HG02678 (cell line): ENCODE measurements at regions not wholly inside any gene's neighbourhood (a gene's known extent, or its start where the extent isn't known, plus 50 kb on each side); places are given as distances from the start of the nearest gene placed in this dataset.

ENCODE experiments used
- ATAC-seq: cut with Tn5 transposase; IDR thresholded peaks from one replicate; pipeline ENCODE4 v1.9.1; 2021; ENCODE audit warnings: mild to moderate bottlenecking, moderate library complexity; ENCODE audit not compliant: unreplicated experiment

DNA sequence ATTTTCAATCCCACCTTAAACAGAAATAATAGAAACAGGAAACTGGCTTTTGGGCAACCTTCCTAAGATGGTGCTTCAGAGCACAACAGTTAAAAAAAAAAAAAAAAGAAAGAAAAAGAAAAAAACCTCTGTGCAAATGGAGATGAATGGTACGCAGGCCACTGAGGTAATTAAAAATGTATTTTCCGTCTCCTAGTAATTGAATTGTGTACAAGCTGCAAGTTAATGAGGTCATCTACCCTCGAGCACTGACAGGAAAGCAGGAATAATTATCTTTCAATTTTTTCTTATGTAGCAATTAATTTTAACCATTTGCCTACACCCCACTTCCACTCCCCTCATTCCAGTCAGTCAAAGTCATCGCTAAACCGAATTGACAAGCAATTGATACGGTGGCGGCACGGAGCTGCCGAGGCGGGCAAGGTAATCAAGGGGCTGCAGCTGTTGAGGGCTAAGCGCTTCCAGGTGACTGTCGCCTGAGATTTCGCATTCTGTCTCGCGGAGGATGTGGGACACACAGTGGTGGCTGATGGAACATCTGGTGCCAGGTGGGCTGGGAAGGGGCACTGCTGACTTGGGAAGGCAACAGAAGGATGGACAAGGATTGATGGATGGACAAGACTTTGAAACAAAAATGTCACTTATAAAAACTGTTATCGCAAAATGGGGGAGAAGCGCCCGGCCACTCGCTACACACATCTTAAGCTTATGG, 109.4 kb downstream of the RCN1 start:
- no peak for ATAC-seq

DNA sequence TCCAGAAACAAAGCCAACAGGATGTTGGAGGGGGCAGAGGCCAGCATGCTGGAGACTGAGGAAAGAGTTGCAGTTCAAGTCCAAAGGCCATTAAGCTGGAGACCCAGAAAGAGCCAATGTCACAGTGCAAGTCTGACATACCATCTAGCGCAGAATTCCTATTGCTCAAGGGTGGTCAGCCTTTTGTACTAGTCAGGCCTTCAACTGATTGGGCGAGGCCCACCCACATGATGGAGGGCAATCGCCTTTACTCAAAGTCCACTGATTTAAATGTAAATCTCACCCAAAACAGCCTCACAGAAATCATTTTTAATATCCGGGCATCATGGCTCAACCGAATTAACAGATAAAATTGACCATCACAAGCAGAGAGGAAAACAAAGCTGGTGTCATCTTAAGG, 113.9 kb downstream of the RCN1 start:
- ATAC-seq: no peak

DNA sequence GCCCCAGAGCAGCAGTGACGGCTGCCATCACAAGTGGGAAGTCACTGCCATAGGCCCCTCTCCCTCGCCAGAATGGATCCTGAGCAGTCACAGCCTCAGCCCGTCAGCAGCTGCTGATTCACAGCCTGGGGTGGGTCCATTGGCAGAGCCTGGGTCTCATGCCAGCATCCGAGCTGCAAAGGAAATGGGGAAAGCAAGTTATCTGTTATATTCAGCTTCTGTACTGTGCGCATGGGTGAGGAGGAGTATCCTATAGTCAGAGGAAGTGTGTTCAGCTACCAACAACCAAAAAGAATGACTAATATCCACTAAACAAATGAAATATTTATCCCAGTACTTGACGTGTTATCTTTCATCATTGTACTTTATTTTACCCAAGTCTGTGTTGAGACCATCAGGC, 119.7 kb downstream of the RCN1 start:
- no peak for ATAC-seq

DNA sequence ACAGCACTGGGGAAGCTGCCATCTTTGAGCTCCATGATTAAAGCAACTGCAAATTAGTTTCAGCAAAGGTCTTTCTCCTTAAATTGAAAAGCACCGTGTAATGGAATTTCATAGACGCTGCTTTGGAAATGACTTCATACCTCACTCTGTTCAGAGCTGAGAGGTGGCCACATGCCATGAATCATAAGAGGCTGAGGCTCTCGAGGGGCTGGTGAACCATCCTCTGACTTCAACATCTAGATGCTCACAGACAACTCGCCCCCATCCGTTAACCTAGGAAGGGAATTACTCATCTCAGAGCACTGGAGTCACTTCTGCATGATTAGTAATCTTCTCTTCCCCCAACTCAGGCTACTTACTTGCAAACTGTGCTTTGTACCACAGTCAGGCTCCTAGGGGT, 122.3 kb downstream of the RCN1 start:
- ATAC-seq: no peak

DNA sequence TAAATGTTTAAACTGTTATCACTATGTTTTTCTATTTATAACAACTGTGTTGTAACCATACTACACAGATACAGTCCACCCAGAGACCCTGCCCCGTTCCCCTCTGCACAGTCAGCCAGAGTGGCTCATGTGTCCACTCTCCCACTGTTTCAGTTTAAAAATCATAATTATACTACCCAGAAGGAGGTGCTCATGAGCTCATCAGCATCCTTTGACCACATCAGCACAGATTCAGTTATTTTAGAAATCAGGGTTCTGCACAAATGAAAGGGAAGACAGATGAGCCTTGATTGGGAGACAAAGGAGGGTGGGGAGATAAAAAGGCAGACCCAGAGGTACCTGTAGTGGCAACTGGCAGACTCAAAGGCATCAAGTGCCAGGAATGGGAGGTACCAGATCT, 124.3 kb downstream of the RCN1 start:
- ATAC-seq: no peak

DNA sequence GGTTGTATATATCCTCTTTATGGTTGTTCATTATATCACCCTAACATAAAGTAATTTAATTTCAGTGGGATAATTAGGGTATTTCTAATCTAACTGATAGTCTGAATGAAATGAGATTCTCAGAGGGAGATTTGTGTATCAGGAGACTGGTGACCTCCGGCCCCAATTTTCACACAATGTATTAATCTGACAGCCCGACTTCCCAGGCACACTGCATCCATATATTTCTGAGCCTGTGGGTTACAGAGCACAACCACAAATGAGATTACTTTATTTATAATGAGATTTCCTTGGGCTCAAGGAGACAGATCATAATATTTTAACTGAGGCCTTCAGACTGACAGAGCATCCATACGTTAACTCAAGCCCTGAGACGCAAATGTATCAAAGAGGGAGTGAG, 125.9 kb downstream of the RCN1 start:
- ATAC-seq: no peak

DNA sequence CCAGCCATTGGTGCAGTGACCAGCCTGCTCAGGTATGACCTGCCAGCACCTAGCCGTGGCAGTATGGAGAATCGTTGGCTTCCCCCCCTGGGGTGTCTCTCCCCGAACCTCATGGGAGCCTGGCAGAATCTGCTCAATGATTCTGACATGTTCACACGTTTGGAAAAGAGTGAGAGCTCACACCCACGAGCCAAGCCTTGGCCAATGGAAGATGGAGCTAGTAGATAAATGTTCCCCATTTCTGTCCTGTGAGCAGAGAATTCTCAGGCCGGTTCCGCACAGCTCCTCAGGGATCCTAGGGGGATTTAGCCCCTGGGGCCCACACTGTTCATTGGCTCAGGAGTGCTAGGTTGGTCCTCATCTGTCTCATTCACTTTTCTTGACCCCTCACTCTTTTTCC, 128.4 kb downstream of the RCN1 start:
- ATAC-seq: no peak

DNA sequence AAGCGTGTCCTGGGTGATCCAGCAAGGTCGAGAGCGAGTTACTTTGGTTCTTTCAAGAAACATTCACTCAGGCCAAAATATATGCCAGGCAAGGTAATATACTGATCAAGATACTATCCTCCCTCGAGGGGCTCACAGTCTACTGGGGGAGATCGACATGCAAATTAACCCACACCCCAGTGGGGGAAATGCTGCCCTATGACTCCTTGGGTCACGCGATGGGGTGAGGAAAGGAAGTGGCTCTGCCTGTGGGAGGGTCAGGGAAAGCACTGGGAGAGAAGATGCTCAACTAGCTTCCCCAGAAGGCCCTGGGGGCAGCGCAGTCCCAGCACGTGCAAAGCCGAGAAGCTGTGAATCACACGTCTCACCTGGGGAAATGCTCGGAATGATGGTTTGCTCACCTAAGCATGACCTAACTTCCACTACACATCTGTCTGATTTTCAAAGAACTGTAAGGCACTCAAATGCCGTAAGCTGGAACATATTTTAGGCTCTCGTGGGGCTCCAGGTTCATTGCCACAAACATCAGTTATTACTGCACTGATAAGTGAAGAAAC, 130.7 kb downstream of the RCN1 start:
- no peak for ATAC-seq

DNA sequence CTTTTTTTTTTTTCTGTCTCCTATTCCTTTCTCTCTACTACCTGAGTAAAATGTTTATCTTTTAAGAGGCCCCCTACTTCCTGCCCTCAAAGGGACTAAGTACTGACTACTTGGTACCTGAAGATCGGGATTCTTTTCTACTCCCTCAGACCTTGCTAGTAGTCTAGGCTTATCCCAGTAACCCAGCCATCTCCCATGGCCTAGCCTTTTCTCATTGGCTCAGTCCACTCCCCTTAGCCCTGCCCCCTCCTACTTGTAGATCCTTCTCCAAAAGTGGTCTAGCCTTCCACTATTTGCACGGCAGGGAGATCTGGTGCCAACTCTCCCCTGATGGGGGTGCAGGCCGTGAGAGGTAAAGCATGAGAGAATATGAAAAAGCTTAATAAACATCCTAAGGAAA, 133.7 kb downstream of the RCN1 start:
- no peak for ATAC-seq

DNA sequence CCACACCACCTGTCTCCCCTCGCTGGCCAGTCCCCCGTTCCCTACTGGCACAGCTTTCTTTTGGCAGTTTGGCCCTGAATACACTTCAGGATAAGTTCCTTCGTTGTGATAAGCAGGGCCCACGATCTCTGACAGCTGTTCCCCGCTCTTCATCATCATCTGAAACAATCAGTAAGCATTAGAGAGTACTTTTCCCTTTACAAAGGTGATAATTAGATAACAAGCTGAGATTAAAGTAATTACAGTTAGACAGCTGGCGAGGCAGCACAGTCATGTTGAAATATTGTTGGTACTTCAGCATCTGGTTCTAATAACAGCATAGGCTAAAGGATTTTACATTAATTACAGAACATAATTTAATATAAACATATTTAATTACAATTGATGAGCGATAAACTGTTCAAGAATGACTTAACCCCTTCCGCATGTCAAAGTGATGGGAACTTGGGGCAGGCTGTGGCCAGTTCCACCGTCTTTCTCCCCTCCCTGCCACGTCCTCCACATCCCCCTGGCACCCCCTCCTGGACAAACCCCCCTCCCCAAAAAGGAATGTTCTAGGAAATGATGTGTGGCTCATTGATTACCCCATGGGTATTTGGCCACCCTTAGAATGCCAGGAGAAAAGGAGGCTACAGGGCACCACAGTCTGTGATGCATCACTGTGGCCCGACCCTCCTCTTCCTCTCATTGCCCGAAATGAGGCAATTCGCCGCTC, 134.9 kb downstream of the RCN1 start:
- ATAC-seq: no peak

DNA sequence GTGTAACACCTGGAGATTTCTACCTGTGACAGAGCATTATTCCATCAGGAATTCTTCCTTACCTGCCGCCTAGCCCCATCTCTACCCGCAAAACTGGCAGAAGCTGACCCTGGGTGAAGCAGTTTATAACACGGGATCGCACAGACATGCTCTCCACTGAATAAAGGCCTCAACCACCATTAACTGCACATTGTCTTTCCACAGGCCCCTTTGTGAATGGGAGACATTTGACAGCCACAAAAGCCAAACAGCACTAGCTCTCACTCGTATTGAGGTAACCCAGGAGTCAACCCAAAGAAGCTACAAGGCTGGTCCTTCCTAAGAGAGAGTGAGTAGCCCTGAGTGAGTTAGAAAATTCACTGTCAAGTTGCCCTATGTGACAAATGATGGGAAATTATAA, 135.6 kb downstream of the RCN1 start:
- no peak for ATAC-seq

DNA sequence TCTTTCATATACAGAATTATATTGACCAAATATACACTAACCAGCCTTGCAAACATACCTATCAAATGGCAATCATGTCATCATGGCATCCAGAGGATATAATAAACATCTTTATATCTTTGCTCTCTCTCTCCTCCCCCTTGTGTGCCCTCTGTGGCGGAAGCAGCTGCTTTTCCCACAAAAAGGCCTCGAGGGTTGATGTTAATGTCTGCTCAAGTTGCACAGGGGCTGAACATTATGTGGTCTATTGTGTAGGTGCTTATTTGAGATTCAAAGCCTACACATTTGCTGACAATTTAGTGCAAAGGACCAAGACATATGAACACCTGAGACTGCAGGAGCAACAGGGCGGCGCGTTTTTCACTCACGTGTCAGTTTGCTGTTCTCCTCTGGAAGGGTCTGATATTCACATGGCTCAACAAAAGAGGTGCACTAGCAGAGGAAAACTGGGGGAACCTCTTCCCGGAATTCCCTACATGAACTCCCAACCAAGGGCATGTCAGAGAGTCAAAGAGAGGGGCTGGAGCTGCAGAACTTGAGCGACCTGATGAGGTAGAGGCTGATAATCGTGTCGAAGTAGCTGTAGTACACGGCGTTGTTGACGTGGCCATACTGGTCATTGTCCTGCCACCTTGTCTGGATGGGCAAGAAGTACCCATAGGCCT, 138.8 kb downstream of the RCN1 start:
- no peak for ATAC-seq

DNA sequence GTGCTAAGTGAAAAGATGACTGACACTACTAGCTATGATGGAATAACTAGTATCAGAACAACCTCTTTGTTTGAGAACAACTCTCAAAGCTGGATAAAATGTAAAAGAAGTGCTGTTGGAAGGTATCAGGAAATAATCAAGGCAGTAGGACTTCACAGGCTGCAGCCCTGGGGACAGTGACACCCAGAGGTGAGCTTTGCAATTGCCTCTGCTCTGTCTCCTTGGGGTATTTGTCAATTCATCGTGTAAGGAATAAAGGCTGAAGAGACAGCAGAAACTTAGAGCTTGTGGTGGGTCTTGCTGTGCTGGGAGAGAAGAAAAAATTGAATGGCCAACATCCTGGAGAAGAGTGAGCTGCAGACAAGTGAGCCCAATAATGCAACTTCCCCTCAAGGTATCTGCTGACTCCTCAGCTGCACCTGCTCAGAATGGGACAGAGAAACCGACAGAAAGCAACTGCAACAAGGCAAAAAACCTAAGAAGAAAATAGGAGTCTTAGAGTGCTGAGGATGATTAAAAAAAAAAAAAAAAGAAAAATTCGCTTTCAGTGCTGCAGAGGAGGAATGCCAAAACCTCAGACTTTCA, 141.1 kb downstream of the RCN1 start:
- ATAC-seq: peak; percentile 82

DNA sequence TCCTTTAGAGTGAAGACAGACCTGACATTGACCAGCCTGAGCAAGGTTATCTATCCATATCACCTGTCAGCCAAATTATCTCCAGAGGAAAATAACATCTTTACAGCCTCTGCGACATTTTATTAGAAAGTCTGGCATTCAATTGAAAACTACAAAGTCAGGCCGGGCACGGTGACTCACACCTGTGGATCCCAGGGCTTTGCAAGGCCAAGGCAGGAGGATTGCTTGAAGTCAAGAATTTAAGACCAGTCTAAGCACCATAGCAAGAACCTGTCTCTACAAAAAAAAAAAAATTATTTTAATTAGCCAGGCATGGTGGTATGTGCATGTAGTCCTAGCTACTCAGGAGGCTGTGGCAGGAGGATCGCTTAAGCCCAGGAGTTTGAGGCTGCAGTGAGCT, 141.6 kb downstream of the RCN1 start:
- ATAC-seq: no peak

DNA sequence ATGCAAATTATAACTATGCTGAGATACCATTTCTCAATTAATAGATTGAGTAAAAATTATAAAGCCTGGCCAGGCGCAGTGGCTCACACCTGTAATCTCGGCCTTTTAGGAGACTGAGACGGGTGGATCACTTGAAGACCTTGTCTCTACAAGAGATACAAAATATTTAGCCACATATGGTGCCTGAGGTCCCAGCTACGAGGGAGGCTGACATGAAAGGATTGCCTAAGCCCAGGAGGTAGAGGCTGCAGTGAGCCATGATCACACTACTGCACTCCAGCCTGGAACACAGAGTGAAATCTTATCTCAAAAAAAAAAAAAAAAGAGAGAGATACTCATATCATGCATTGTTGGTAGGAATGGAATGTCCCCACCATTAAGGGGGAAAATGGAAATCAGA, 142.4 kb downstream of the RCN1 start:
- no peak for ATAC-seq

DNA sequence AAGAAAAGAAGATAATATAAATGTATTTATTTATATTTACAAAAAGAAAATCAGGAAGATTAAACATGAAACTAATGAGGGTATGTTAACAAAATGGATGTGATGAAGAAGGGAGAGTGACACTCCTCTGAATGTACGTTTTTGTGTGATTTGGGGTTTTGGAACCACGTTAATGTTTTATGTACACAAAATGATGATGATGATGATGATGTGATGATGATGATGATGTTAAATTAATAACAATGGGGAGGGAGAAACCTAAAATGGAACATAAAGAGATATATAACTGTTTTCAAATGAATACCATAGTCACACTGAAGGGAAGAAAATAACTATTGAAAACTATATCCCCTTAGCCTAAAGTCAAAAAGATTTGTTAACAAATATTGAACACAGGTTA, 143.1 kb downstream of the RCN1 start:
- ATAC-seq: no peak

DNA sequence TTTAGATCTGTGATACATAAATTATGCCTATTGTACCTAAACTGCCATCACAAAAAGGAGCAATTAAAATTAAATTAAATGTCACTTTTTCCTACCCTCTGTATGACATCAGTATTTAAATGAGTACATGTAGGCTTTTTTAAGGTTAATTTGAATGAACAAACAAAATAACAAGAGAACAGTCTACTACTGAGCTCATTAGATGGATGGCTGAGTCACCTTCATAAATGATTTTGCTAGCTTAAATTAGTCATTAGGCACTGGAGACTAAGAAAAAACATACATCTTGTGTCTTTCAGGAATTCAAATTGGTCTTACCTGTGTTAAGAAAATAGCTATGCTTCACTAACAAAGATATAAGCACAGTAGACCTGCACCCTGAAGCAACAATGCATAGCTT, 153.6 kb downstream of the RCN1 start:
- ATAC-seq: no peak

DNA sequence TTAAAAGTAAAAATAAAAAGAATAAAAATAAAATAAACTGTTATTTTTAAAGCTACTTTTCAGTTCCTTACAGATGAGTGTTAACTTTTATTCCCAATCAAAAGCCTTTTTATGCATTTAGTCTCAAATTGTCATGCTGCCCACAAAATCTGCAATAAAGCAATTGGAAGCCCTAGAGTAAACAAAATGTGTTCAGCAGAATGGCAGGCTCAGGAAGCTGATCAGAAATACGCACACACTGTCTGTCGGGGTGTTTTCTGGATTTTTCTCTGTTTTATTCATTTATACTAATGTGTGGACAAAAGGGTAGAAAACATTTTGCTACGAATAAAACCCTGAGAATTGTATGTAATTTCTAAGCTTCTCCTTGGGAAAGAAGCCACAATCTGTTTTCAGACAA, 162.8 kb downstream of the RCN1 start:
- ATAC-seq: no peak

DNA sequence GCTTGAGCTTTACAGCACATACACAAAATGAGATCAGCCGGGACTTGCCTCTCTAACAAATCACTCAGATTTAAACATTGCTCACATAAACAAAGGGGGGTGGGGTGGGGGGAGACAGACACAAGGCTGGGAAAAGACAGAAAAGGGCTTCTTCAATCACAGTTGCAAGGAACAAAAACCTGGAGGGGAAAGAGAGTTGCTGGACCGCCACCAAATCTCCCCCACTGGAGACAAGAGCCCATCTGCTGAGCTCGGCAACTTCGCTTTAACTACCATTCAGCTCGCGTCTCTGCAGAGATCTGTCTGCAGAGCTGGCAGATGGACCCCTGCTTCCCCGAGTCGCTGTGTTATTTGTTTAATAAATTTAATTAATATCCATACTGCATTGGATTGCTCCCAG, 165.0 kb downstream of the RCN1 start:
- no peak for ATAC-seq

DNA sequence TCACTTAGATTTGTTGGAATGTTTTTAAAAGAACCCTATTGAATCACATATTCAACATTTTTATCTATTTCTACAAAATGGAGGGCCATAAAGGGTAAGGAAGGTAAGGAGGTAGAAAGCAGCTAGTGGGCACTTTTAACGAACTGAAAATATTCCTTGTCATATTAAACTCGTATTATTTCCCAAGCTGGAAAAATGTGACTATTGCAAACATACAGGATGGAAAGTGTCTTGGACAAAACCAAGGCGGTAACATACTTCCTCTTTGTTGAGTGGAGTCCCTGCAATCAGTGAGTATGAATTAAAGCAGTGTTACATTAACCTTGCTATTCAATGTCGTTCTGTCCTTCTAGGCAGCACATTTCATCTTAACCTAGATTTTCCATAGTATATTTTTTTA, 165.6 kb downstream of the RCN1 start:
- no peak for ATAC-seq

DNA sequence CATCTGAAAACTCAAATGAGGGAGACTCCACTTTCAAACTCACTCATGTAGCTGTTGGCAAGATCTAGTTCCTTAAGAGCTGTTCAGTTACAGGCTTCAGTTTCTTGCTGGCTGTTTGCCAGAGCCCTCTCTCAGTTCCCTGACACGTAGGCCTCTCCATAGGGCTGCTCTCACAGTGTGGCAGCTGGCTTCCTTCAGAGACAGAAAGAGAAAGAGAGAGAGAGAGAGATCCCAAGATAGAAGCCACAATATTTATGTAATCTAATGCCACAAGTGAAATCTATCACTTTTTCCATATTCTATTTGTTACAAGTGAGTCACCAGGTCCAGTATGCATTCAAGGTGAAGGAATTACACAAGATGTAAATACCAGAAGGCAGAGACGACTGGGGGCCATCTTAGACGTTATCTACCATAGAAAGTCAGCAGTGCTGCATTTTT, 168.8 kb downstream of the RCN1 start:
- peak; percentile 82 for ATAC-seq

DNA sequence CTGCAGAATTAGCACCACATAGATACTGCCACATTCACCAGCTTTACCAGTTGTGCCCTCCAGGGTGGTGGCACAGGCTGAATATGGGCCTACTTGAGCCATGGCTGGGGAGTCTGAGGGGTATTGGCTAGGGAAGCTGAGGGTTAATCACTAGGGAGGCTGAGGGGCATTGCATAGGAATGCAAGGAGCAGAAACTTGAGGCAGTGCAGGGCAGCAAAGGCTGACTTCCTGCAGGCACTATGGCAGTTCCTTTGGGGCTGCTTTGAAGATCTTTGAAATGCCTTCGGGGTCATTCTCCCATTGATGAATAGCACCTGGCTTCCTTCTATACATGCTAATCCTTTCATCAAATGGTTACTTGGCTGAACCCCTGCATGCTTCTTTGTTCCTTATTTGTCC, 171.5 kb downstream of the RCN1 start:
- no peak for ATAC-seq
